HCEC 1CT (cell line): ENCODE measurements at regions not wholly inside any gene's neighbourhood (a gene's known extent, or its start where the extent isn't known, plus 50 kb on each side); places are given as distances from the start of the nearest gene placed in this dataset.
A peak's percentile ranks its signal among the peaks of the same experiment; 100 is the strongest.
"Not testable (repeated sequence)": the region's sequence is repeated elsewhere in the genome, so short reads cannot be mapped to it uniquely, and the experiment has no call there.

Source experiments
- DNase-seq: peaks from one replicate; pipeline ENCODE4 v3.0.0-alpha.2; 2017

DNA sequence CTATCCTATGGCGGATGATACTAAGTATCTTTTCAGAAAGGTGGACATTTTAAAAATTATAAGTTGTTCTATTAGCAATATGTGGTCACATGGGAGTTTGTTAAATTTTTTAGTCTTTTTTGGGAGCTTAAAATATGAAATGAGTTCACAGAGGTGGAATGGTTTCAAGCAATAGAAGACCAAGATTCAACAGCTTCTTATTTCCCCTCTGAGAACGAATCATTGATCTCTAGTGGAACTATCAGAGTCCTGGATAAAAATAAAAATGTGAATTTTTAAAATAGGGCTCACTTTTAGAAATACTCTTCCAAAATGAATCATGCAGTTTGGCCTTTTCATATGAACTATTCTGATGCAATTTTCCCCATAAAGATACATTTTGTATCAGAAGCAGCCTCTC is 467.7 kb upstream of the KLF6 start:
- DNase-seq, result no peak

DNA sequence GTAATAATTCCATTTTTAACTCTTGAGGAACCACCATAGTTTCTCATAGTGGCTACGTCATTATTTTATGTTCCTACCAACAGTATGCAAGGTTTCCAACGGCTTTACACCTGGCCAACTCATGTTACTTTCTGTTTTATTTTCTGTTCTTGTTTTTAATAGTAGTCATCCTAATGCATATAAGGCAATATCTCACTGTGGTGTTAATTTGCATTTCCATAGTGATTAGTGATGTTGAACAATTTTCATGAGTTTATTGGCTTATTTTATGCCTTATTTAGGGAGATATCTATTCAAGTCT is 465.5 kb upstream of the KLF6 start:
- no peak for DNase-seq

DNA sequence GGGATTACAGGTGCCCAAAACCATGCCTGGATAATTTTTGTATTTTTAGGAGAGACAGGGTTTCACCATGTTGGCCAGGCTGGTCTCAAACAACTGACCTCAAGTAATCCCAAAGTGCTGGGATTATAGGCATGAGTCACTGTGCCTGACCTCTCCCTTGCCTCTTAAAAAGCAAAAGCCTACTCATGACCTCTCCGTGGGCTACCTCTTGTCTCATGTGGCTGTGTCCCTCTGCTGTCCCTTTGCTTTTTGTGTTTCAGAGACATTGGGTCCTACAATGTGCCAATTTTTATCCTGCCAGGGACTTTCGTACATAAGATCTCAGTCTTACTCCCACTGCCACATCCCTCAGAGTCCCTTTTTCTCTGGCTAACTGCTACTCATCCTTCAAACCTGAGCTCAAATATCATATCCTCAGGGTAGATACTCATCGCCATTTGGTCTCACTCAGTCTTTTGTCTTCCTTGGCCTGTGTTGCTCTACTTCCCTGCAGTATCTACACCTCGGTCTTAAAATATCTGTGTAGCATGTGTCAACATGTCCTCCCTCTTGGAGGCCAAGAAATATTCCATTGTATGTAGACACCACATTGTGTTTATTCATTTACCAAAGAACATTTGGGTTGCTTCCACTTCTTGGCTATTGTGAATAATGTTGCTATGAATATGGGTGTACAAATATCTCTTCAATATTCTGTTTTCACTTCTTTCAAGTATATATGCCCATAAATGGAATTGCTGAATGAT is 465.0 kb upstream of the KLF6 start:
- DNase-seq, result peak; percentile 59

DNA sequence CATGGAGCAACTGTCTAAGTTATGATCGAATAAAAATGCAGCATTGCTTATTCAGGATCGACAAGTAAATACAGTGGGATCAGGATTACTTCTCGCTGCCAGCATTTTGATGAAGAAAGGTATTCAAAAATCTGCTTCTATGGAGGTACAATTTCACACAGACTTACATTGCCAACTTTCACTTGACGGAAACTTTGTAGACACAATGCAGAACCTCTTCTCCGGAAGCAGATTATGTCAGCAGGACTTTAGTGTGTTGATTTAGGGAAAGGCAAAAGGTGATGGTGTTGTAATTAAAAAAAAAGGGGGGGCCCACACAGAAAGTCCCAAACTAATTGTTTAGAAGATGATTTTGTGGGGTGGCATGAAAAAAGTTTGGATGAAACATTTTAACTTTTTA is 462.4 kb upstream of the KLF6 start:
- DNase-seq, result no peak

DNA sequence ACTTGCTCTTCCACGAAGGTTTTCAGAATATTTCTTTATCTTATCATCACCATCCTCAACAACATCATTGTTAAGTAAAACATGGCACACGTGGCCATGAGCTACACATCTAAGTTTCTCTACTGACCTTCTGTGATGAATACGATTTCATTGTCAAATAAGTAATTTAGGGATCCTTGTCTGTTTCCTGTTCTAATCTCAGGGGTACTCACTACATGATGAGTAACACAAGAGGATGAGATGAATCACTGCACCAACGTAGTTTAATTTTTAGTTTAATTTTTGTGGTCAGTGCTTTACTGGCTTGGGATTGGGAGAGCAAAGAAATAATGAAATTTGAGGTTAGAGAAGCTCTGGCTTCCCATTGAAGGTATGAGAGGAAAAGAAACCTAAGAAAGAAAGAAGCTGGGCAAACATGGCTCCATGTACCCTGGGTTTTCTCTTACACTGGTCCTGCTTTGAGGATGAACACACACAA is 461.9 kb upstream of the KLF6 start:
- peak; percentile 98 for DNase-seq

DNA sequence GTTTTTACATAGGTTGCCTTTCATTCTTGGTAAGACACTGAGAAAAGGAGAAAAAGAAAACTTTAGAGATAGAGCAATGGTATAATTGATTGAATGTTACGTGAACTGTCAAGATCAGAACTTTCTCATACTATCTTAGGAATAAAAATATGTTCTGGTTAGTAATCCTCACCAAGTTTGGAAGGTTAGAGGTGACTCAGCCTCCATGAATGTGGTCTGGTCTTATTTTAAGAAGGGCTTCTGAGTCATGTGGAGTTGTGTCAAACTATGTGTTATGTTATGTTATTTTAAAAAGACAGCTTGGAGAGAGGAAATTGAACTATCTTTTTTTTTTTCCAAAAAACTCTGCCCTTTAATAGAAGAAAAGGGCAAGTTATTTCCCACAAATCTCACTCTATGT is 458.6 kb upstream of the KLF6 start:
- peak; percentile 99 for DNase-seq

DNA sequence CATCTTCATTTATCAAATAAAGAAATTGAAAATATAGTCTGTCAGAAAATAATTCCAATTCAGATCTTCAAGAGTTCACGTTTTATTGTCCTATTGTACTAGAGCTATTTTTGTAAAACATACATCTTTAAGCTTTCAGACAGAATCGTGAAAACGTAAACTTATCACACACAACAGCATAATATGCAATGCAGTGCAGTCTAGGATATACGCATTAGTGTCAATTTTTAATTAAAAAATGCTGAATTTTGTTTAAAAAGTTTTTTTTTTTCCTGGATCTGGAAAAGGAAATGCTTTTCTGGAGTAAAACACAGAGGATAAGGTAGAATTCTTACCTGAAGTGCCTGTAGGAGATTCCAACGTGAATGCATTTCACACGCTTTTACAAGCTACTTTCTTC is 458.2 kb upstream of the KLF6 start:
- peak; percentile 25 for DNase-seq

DNA sequence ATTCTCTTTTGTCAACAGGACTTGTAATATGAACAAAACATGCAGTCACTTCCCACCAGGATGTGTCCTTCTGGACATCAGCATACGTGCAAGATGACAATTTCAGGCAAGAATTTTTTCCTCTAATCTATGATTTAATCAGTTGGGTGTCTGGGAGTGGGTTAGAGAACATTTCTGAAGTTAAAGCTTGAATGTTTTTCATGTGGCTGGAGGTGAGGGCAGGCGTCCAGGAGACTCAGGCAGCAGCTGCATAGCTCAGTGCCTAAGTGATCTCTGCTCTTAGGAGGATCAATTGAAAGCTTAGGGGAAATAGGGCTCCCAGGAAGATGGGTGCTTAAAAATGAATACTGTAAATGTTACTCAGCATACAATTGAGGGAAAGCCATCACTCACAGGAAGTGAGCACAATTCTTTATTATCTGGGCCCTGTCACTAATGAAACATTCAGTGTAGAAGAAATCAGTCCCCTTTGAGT is 457.6 kb upstream of the KLF6 start:
- peak; percentile 85 for DNase-seq

DNA sequence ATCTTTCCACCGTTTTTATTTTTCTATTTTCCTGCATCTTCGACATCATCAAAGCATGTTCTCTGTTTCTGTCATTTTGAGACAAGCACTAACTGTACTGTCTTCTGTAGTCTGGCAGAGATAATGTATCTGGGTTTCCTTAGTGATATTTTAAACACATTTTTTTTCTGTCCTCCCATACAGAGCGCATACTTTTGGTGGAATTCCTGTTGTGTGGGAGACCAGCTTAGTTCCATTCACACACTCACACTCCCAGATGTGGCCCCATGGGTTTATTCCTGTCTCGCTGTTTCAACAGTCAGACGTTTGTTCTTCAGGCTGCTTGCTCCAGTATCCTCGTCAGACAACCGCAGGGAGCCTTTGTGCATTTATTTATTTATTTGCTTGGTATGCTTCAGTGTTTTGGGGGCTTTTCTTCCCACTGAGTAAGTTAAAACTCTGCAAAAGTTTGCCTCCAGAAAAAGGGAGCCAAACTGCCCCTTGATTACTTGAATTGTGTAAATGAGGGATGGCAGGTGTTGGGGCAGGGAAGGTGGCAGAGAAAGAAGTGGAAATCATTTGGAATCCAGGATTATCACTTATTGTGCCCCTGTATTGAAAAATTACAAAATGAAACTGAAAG is 456.8 kb upstream of the KLF6 start:
- peak; percentile 96 for DNase-seq

DNA sequence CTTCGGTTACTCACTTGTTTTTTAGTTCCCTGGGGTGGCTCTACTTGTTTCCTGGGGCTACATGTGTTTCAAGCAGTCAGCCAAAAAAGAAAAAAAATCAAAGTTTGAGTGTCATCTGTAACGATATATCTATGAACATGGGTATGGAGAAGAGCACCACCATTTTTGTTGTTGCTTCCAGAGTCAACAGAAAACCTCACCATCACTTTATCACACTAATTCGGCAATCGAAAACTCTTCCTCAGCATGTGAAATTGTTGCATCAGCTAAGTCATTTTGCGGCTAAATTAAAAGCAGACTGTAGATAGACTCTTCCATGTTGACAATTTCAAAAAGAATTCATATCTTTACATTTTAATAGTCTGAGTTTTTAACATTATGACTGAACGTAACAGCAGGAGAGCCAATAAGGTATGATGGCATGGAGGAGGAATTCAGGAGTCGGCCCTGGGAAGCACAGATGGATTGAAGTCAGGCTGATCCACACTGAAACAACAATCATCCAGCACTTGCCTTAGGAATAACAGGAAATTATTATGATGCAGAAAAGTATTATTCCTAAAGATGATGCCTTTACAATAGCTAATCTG is 455.7 kb upstream of the KLF6 start:
- peak; percentile 90 for DNase-seq

DNA sequence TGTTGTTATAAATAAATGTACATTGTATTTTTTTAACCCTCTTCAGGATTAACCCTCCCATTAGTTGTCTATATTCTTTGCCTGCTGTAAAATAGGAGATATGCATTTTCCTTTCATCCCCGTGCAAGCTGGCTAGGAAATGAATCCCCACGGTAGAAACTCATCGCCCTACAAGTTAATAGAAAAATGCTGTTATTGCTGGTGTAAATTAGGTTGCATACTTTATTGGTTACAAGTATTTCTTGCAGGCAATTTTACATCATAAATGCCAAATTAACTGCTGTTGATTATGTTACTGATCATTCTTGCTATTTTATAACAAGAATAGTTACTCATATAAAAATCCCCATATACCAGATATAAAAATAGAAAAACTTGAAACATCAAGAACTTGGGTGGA is 454.2 kb upstream of the KLF6 start:
- DNase-seq, result no peak

DNA sequence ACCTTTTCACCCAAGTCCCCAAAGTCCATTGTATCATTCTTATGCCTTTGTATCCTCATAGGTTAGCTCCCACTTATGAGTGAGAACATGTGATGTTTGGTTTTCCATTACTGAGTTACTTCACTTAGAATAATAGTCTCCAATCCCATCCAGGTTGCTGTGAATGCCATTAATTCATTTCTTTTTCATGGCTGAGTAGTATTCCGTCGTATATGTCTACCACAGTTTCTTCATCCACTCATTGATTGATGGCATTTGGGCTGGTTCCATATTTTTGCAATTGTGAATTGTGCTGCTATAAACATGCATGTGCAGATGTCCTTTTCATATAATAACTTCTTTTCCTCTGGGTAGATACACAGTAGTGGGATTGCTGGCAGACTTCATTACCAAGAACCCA is 451.9 kb upstream of the KLF6 start:
- not testable (repeated sequence) for DNase-seq

DNA sequence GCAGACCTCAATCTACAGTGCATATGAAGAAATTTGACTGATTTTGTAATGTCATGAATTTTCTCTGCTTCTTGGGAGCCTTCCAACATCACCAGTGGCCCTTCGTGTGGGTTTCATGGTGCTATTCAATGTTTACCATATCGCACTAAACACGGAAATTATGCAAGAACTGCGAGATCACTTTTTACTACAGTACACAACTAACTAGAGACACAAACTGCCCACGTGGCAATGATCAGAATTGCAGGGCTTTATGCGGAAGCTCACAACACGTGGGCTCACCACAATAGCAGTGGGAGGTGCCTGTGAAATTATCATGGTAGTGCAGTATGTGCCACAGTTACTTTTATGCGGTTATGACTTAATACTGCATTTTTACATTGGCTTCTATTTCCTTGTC is 449.7 kb upstream of the KLF6 start:
- DNase-seq, result no peak

DNA sequence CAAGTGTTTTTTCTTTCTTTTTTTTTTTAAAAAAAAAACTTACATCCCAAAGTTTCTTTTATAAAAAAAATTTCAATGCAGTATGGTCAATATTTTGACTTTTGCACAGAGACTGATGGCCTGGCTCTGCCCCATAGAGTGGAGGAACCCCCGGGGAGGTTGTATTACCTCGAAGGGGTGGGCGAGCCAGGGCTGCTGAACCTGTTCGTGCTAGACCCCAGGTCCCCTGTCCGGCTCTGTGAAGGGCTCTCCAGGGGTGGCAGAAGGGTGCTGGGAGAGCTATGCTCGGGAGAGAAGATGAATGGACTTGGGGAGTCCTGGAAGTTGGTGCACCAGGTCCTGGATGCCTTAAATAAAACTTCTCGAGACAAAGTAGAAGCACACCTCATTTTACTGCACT is 446.4 kb upstream of the KLF6 start:
- no peak for DNase-seq

DNA sequence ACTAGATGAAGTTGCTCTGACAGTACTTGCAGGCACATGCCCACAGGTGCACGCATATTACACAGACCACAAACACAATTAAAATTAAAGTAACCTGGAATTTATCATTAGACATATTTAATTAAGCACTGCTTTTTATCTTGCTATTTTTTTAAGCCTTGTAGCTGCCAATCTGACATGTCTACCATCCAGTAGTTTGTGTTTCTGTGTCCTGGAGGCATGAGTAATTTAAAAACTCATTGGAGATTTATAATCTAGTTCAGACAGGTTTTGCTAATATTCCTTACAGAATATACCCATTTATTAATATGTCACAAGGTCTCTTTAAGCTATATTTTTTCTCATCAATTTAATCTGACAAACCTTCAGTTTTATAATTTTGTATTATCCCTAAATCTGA is 445.0 kb upstream of the KLF6 start:
- no peak for DNase-seq

DNA sequence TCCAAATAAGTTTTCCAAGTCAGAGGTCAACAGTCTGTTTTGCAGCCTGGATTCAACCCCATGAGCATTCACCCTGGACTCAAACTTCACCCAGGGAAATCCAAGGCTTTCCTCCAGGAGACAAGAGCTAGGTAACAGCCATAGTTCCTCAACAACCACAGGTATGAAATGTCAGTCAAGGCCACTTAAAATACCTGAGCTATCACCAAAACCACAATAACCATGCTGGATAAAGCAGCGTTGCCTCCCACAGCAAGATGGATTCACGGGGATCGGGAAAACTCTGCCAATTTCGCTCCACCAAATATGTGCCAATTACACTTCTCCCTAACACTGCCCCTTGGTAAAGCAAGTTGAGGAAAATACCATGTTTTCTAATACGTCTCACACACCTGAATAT is 444.1 kb upstream of the KLF6 start:
- DNase-seq, result no peak

DNA sequence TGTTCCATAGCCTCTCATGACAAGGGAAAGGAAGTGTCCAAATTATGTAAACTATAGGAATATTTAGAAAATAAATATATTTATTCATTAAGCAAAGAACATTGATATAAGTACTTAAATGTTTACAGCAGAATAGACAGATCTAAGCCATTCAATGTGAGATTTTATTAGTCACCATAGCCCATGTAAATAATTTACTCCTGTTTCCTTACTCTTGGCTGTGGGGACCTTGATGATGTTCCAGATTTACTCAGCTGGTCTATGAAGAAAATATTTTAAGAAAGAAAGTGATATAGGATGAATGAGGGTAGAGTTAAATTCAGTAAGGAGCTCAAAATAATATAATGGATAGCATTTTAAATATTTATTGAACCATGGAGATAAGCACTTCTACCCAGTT is 442.6 kb upstream of the KLF6 start:
- DNase-seq, result no peak

DNA sequence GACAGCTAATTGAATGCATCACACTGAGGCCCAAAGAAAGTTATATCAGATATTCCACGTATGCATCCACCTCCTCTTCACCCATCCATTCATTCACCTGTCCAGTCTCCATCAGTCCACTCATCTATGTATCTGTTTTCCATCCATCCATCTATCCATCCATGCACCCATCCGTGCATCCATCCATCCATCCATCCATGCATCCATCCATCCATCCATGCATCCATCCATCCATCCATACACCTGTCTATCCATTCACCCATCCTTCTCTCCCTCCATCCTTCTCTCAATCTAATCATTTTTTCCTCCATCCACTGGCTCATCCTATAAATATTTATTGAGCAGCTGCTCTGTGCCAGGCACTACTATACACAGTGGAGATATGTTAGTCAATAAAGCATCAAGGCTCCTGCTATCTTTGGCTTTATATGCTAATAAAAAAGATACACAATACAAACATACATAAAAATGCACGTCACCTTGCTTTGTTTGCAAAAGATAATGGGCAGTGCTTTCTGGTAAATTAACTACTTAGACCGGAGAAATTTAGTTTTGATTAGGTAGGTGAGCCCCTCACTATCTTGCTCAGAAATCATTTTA is 442.0 kb upstream of the KLF6 start:
- no peak for DNase-seq

DNA sequence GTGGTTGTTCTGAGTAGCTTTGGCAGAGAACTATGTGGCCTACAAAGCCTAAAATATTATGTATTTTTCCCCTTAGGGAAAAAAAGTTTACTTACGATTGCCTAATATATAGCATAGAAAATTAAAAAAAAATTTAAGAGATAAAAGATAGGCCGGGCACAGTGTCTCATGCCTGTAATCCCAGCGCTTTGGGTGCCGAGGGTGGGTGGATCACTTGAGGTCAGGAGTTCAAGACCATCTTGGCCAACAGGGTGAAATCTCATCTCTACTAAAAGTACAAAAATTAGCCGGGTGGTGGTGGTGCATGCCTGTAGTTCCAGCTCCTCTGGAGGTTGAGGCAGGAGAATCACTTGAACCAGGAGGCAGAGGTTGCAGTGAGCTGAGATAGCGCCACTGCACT is 439.2 kb upstream of the KLF6 start:
- DNase-seq, result no peak

DNA sequence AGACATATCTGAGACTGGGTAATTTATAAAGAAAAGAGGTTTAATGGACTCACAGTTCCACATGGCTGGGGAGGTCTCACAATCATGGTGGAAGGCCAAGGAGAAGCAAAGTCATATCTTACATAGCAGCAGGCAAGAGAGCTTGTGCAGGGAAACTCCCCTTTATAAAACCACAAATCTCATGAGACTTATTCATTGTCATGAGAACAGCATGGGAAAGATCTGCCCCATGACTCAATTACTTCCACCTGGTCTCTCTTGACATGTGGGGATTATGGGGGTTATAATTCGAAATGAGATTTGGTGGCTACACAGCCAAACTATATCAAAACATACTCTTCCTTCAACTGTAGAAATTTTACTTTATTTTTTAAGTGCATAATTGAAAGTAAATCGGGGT is 436.3 kb upstream of the KLF6 start:
- DNase-seq, result peak; percentile 20

DNA sequence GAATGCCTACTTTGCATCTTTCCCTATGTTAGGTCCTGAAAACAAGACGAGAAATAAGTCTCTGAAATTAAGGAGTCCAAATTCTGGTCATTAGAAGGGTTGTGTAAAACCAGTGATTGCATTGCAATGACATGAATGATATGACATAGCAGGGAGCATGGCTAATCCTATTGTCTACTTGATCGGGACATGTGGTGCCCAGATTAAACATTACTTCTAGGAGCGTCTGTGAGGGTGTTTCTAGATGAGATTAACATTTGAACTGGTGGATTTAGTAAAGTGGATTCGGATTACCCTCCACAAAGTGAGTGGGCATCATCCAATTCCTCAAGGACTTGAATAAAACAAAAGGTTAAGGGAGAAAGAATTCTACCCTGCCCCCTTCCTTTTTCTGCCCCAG is 434.9 kb upstream of the KLF6 start:
- DNase-seq, result no peak

DNA sequence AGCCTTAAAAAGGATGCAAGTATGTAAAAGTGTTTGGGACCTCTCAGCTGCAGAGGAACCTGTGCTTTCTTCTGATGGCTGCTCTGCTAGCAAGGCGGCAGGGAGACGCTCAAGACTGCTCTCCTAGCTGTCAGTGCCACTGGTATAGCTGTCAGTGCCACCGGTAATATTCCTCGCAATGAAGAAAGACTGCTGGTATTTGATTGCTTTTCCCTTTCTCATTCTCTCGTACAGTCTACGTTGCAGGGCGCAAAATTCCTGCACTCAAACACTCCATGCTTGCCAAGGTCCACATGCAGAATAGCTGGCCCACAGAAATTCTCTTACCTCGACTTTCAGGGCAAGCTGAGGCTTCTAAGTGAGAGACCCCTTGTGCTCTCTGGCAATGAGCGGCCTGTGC is 432.6 kb upstream of the KLF6 start:
- DNase-seq, result no peak

DNA sequence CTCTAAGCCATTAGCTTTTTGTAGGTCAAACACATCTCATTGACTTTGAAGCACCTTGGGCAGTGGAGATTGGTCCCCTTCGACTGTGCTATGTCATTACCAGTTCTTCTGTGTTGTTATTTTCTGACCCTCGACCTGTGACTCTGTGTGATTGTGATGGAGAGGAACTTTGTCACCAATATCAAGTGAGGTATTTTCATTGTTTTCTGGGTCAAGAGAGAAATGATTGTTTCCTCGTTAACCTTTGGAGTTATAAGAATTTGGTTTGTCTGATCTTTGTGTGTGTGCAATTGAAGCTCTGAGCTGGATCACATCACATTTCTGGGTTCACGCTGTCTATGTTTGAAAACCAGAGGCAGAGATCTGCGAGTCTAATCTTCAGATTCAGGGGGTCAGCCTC is 432.2 kb upstream of the KLF6 start:
- DNase-seq, result no peak

DNA sequence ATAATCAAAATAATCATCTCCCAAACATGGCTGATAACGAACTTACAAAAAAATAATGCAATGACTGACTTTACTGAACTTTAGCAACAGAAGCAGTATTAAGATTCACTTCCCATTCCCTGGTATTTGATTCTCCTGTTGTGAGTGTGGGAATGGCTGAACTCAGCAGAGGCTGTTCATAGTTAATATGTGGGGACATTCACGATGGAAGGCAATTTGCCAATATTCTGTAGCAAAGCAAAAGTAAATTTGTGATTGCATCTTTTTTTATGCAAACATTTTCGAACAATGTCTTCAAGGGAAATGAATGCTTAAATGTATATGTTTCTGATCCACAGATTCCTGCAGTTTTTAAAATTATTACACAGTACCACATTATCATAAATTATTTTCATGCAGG is 431.7 kb upstream of the KLF6 start:
- no peak for DNase-seq
